ENCODE measurements at regions not wholly inside any gene's neighbourhood (a gene's known extent, or its start where the extent isn't known, plus 50 kb on each side); places are given as distances from the start of the nearest gene placed in this dataset.

DNA sequence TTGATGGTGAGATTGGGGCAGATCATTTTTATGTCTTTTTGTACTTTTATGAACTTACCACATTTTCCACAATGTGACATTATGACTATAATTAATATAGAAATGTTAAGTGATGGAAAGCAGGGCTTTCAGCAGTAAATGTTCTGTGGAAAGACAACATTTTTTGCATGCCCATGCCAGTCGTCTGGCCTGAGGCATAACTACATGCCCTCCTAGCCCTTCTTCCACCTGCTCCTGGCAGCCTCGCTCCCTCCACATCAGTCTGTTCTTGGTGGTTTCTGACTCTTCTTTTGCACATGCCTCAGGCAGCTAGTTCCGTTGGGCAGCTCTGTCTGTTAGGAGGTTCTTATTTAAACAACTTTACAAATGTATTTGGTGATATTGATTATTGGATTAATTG is 182.0 kb upstream of the TWIST2 start:
- TF ChIP-seq CTCF (IDR thresholded peaks at IDR 0.05) (no peak), EP300 (IDR thresholded peaks at IDR 0.05) (no peak)

Data from gastroesophageal sphincter (tissue), 3 donors.